ENCODE measurements at regions not wholly inside any gene's neighbourhood (a gene's known extent, or its start where the extent isn't known, plus 50 kb on each side); places are given as distances from the start of the nearest gene placed in this dataset.

DNA sequence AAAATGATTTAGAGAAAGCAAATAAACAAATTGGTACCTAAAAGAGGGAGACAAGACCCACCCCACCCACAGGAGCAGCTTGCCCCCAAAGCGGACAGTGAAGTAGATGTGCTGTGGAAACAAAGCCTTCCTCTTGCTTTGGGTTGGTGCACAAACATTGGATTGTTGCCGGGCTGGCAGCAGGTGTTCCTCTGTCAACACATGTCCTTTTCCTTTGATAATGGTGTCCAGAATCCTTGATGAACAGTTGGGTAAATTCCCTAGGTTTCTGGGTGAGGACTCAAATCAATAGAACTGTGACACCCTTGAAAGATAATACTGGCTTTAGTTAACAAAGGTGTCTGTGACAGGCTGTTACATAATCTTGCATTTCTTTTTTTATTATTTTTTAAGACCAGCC is 311.8 kb downstream of the SPRY2 start:
- Histone ChIP-seq H4K20me1 (replicated peaks; ENCODE audit: insufficient read depth) (no peaks in the 10 kb centered on the region), H3K79me2 (replicated peaks; ENCODE audit: insufficient read depth) (no peaks in the 10 kb centered on the region), H3K4me2 (no peak overlapping the region), H3K9me2 (ENCODE audit: insufficient read depth) (no peaks in the 10 kb centered on the region), H3K4me3 (no peak overlapping the region), H3K4me1 (ENCODE audit: insufficient read depth) (no peaks in the 10 kb centered on the region), H3K36me3 (ENCODE audit: insufficient read depth) (no peaks in the 10 kb centered on the region), H3K27me3 (ENCODE audit: insufficient read depth) (no peaks in the 10 kb centered on the region), H2AFZ (no peak overlapping the region), H3F3A (replicated peaks; ENCODE audit: low read depth) (no peaks in the 10 kb centered on the region), H3K27ac (ENCODE audit: low read depth) (no peak overlapping the region)
- ATAC-seq: no peak
- DNase-seq (ENCODE audit: low spot score): no peak
- Mint-ChIP-seq H3K27me3 (ENCODE audit: insufficient read depth, low read depth, poor library complexity) (no peaks in the 10 kb centered on the region), H3K4me3 (no peak overlapping the region), H3K4me1 (no peaks in the 10 kb centered on the region), H3K36me3 (ENCODE audit: low read depth) (no peaks in the 10 kb centered on the region), H3K9me3 (no peaks in the 10 kb centered on the region), H3K27ac (no peak overlapping the region)
- TF ChIP-seq, protein P1, sequence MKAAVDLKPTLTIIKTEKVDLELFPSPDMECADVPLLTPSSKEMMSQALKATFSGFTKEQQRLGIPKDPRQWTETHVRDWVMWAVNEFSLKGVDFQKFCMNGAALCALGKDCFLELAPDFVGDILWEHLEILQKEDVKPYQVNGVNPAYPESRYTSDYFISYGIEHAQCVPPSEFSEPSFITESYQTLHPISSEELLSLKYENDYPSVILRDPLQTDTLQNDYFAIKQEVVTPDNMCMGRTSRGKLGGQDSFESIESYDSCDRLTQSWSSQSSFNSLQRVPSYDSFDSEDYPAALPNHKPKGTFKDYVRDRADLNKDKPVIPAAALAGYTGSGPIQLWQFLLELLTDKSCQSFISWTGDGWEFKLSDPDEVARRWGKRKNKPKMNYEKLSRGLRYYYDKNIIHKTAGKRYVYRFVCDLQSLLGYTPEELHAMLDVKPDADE (IDR thresholded peaks at IDR 0.05): no peak
- no peak for TF ChIP-seq NANOG (IDR thresholded peaks at IDR 0.05; ENCODE audit: borderline replicate concordance)
- TF ChIP-seq, protein P2, sequence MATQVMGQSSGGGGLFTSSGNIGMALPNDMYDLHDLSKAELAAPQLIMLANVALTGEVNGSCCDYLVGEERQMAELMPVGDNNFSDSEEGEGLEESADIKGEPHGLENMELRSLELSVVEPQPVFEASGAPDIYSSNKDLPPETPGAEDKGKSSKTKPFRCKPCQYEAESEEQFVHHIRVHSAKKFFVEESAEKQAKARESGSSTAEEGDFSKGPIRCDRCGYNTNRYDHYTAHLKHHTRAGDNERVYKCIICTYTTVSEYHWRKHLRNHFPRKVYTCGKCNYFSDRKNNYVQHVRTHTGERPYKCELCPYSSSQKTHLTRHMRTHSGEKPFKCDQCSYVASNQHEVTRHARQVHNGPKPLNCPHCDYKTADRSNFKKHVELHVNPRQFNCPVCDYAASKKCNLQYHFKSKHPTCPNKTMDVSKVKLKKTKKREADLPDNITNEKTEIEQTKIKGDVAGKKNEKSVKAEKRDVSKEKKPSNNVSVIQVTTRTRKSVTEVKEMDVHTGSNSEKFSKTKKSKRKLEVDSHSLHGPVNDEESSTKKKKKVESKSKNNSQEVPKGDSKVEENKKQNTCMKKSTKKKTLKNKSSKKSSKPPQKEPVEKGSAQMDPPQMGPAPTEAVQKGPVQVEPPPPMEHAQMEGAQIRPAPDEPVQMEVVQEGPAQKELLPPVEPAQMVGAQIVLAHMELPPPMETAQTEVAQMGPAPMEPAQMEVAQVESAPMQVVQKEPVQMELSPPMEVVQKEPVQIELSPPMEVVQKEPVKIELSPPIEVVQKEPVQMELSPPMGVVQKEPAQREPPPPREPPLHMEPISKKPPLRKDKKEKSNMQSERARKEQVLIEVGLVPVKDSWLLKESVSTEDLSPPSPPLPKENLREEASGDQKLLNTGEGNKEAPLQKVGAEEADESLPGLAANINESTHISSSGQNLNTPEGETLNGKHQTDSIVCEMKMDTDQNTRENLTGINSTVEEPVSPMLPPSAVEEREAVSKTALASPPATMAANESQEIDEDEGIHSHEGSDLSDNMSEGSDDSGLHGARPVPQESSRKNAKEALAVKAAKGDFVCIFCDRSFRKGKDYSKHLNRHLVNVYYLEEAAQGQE (IDR thresholded peaks at IDR 0.05; ENCODE audit: unreplicated experiment): no peak
- TF ChIP-seq CTCF (conservative IDR thresholded peaks at IDR 0.05; ENCODE audit: low read depth in 2 of 2): no peak
- no peak for TF ChIP-seq STAT1 (IDR thresholded peaks at IDR 0.05; ENCODE audit: unreplicated experiment)
- no peak for TF ChIP-seq POLR2AphosphoS5 (IDR thresholded peaks at IDR 0.05; ENCODE audit: low read depth)
- no peak for TF ChIP-seq CREB1 (CRISPR knock-in tag; IDR thresholded peaks at IDR 0.05; ENCODE audit: low read depth)
- TF ChIP-seq, protein P3, sequence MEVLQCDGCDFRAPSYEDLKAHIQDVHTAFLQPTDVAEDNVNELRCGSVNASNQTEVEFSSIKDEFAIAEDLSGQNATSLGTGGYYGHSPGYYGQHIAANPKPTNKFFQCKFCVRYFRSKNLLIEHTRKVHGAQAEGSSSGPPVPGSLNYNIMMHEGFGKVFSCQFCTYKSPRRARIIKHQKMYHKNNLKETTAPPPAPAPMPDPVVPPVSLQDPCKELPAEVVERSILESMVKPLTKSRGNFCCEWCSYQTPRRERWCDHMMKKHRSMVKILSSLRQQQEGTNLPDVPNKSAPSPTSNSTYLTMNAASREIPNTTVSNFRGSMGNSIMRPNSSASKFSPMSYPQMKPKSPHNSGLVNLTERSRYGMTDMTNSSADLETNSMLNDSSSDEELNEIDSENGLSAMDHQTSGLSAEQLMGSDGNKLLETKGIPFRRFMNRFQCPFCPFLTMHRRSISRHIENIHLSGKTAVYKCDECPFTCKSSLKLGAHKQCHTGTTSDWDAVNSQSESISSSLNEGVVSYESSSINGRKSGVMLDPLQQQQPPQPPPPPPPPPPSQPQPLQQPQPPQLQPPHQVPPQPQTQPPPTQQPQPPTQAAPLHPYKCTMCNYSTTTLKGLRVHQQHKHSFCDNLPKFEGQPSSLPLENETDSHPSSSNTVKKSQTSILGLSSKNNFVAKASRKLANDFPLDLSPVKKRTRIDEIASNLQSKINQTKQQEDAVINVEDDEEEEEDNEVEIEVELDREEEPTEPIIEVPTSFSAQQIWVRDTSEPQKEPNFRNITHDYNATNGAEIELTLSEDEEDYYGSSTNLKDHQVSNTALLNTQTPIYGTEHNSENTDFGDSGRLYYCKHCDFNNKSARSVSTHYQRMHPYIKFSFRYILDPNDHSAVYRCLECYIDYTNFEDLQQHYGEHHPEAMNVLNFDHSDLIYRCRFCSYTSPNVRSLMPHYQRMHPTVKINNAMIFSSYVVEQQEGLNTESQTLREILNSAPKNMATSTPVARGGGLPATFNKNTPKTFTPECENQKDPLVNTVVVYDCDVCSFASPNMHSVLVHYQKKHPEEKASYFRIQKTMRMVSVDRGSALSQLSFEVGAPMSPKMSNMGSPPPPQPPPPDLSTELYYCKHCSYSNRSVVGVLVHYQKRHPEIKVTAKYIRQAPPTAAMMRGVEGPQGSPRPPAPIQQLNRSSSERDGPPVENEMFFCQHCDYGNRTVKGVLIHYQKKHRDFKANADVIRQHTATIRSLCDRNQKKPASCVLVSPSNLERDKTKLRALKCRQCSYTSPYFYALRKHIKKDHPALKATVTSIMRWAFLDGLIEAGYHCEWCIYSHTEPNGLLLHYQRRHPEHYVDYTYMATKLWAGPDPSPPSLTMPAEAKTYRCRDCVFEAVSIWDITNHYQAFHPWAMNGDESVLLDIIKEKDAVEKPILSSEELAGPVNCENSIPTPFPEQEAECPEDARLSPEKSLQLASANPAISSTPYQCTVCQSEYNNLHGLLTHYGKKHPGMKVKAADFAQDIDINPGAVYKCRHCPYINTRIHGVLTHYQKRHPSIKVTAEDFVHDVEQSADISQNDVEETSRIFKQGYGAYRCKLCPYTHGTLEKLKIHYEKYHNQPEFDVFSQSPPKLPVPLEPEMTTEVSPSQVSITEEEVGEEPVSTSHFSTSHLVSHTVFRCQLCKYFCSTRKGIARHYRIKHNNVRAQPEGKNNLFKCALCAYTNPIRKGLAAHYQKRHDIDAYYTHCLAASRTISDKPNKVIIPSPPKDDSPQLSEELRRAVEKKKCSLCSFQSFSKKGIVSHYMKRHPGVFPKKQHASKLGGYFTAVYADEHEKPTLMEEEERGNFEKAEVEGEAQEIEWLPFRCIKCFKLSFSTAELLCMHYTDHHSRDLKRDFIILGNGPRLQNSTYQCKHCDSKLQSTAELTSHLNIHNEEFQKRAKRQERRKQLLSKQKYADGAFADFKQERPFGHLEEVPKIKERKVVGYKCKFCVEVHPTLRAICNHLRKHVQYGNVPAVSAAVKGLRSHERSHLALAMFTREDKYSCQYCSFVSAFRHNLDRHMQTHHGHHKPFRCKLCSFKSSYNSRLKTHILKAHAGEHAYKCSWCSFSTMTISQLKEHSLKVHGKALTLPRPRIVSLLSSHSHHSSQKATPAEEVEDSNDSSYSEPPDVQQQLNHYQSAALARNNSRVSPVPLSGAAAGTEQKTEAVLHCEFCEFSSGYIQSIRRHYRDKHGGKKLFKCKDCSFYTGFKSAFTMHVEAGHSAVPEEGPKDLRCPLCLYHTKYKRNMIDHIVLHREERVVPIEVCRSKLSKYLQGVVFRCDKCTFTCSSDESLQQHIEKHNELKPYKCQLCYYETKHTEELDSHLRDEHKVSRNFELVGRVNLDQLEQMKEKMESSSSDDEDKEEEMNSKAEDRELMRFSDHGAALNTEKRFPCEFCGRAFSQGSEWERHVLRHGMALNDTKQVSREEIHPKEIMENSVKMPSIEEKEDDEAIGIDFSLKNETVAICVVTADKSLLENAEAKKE (CRISPR knock-in tag; IDR thresholded peaks at IDR 0.05): no peak
- TF ChIP-seq EZH2 (IDR thresholded peaks at IDR 0.05; ENCODE audit: low read depth, unreplicated experiment): no peak
- no peak for TF ChIP-seq EZH2phosphoT487 (IDR thresholded peaks at IDR 0.05; ENCODE audit: unreplicated experiment)
- TF ChIP-seq JUNB (IDR thresholded peaks at IDR 0.05; ENCODE audit: unreplicated experiment): no peak
- TF ChIP-seq ZNF331 (CRISPR knock-in tag; IDR thresholded peaks at IDR 0.05; ENCODE audit: low read depth): no peak
- TF ChIP-seq ZNF114 (CRISPR knock-in tag; IDR thresholded peaks at IDR 0.05): no peak

Data from GM23338 (cell line).